Nephron progenitor cell (in vitro differentiated cells): ENCODE measurements at regions not wholly inside any gene's neighbourhood (a gene's known extent, or its start where the extent isn't known, plus 50 kb on each side); places are given as distances from the start of the nearest gene placed in this dataset.

ENCODE experiments used
- DNase-seq: peaks from one replicate; pipeline ENCODE4 v3.0.0; 2021
- H3K27ac Mint-ChIP-seq: 2 replicates; pipeline ENCODE4 v1.8.0; 2021; ENCODE audit warnings: mild to moderate bottlenecking, moderate library complexity, mixed read lengths
- H3K27me3 Mint-ChIP-seq: 2 replicates; pipeline ENCODE4 v1.8.0; 2021; ENCODE audit warnings: mild to moderate bottlenecking, low read depth, mixed read lengths; ENCODE audit not compliant: poor library complexity
- H3K36me3 Mint-ChIP-seq: 2 replicates; pipeline ENCODE4 v1.8.0; 2021; ENCODE audit warnings: low read depth, mixed read lengths
- H3K4me1 Mint-ChIP-seq: 2 replicates; pipeline ENCODE4 v1.8.0; 2021; ENCODE audit warnings: mixed read lengths
- H3K4me3 Mint-ChIP-seq: 2 replicates; pipeline ENCODE4 v1.8.0; 2021; ENCODE audit warnings: mild to moderate bottlenecking, moderate library complexity, mixed read lengths
- H3K9me3 Mint-ChIP-seq: 2 replicates; pipeline ENCODE4 v1.8.0; 2021; ENCODE audit warnings: mild to moderate bottlenecking, moderate library complexity, mixed read lengths
- TF ChIP-seq, protein P1 (sequence below): fragments of 200-600 bp; sonication (generic); IDR thresholded peaks from 2 replicates; pipeline ENCODE4 v1.5.0; 2021; ENCODE audit warnings: antibody characterized with exemption

DNA sequence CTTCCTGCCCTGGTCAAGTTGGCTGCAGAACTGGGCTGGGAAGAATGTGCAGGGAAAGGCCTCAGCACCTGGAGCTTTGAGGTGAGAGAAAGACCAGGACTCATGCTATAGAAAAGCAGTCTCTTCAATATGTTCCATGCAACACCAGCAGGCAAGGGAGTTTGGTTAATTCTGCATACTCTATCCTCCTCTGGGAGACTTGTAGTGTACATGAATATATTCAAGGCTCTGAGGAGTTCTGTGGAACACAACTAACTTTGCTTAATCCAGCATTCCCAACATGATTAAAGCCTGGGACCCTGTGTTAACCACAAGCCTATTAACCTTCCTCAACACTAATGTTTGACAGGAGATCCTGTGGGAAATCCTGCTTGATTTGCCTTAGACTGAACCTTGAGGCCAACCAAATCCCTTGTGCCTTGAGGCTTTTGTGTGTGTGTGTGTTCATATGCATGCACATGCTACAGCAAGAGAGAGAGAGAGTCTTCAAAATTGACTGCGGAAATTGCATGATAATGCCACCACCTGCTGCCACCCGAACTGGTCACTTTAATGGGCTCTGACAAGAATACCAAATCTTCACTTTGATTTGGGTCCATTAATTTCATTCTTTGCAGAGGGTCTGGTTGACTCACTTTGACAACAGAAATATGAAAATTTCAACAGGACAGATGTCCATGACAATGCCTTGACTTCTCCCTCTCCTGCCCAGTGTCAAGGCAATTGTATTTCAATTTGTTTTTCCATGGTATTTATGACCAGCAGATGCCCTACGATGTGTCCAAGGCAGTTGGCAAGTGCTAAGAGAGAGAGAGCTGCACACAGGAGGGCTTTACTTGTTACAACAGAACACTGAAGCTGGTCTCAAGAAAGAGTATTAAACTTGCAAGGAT, 238.2 kb upstream of the ZBED5 start:
- no peak overlapping the region for H3K4me3 Mint-ChIP-seq
- no peak overlapping the region for H3K27ac Mint-ChIP-seq
- H3K4me1 Mint-ChIP-seq, result no peaks in the 10 kb centered on the region
- TF ChIP-seq, protein P1, sequence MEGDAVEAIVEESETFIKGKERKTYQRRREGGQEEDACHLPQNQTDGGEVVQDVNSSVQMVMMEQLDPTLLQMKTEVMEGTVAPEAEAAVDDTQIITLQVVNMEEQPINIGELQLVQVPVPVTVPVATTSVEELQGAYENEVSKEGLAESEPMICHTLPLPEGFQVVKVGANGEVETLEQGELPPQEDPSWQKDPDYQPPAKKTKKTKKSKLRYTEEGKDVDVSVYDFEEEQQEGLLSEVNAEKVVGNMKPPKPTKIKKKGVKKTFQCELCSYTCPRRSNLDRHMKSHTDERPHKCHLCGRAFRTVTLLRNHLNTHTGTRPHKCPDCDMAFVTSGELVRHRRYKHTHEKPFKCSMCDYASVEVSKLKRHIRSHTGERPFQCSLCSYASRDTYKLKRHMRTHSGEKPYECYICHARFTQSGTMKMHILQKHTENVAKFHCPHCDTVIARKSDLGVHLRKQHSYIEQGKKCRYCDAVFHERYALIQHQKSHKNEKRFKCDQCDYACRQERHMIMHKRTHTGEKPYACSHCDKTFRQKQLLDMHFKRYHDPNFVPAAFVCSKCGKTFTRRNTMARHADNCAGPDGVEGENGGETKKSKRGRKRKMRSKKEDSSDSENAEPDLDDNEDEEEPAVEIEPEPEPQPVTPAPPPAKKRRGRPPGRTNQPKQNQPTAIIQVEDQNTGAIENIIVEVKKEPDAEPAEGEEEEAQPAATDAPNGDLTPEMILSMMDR, result no peak
- H3K9me3 Mint-ChIP-seq, result peaks cover 19% of the 10 kb centered on the region
- H3K27me3 Mint-ChIP-seq, result peaks cover 7% of the 10 kb centered on the region
- no peak for DNase-seq
- no peaks in the 10 kb centered on the region for H3K36me3 Mint-ChIP-seq

DNA sequence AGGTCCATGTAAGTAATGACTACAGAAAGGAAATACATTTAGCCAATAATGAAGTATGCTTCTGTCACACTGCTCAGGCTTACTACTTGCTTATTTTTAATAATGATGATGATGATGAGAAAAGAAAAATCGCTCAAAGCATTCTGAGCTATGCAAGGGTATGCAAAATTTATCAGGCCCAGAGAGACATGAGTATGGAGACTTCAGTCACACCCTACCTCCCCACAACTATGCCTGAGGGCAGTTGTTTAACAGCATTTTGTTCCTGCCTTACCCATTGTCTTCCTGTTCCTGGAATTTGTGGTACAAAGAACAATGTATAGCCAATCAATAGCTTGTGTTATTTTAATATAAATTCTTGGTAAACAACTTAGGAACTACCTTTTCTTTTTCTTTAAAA, 232.6 kb upstream of the ZBED5 start:
- H3K36me3 Mint-ChIP-seq, result no peaks in the 10 kb centered on the region
- no peak overlapping the region for H3K4me3 Mint-ChIP-seq
- DNase-seq, result no peak
- H3K4me1 Mint-ChIP-seq, result no peaks in the 10 kb centered on the region
- peaks cover 15% of the 10 kb centered on the region for H3K27me3 Mint-ChIP-seq
- TF ChIP-seq, protein P1, result no peak
- H3K27ac Mint-ChIP-seq, result no peak overlapping the region
- H3K9me3 Mint-ChIP-seq, result peaks cover 35% of the 10 kb centered on the region

DNA sequence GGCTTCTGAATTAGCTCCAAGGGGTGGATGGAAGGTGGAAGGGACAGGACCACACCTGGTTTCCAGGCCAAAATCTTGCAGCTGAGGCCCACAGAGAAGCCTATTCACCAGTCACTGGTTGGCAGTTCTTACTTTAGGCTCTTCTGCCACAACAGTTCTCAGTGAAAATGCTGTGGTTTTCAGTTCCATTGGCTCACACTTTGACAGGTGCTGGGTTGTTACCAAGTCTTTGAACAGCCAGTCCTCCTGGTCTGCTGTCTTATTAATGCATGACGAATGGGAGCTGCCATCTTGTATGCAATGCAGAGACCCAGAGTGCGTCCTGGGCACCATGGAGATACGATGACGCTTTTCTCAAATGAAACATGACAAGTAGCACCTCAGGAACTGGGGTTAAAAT, 232.0 kb upstream of the ZBED5 start:
- Mint-ChIP-seq H3K4me1 (no peaks in the 10 kb centered on the region), H3K4me3 (no peak overlapping the region), H3K9me3 (peaks cover 35% of the 10 kb centered on the region), H3K27ac (no peak overlapping the region), H3K27me3 (peaks cover 17% of the 10 kb centered on the region), H3K36me3 (no peaks in the 10 kb centered on the region)
- TF ChIP-seq, protein P1, result no peak
- DNase-seq, result no peak

DNA sequence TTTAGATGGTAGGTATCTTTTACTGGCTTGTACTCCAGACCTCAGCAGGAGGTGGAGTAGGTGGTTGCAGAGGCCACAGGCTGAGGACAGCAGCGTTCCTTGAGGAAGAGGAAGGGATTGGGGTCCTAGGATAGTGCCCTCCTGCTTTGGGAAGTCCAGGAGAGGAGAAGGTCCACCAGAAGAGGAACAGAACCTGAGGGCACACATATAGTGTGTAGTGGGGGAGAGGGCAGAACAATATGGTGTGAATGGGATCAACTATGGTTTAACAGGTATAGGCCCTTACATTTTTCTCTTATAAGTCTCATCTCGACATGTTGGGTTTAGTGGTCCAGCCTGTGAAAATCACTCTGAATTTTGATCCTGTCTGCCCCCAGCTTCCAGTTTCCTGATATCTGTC, 229.1 kb upstream of the ZBED5 start:
- Mint-ChIP-seq H3K27ac (no peak overlapping the region), H3K4me1 (peaks cover 5% of the 10 kb centered on the region), H3K27me3 (peaks cover 19% of the 10 kb centered on the region), H3K9me3 (peaks cover 25% of the 10 kb centered on the region), H3K4me3 (no peak overlapping the region), H3K36me3 (no peaks in the 10 kb centered on the region)
- no peak for DNase-seq
- TF ChIP-seq, protein P1, result no peak

DNA sequence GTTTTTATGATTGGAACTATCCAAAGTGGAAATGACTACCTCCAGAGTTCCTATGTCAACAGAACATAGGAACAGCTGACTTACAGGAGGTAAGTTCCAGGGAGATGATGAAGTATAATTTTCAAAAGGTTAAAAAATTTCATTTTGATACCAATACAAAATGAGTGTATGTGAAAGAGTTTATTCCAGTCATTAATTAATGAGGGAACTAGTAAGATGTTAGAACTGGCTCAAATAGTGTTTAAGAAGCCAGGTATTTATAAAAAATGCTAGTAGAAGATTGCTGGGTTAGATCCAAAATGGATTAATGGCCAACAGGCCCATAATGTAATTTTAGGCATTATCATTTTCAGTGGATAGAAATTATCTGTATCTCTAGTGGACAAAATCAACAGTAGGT, 227.7 kb upstream of the ZBED5 start:
- Mint-ChIP-seq H3K4me1 (peaks cover 16% of the 10 kb centered on the region), H3K36me3 (no peaks in the 10 kb centered on the region), H3K4me3 (no peak overlapping the region), H3K27ac (no peak overlapping the region), H3K9me3 (peaks cover 11% of the 10 kb centered on the region), H3K27me3 (peaks cover 22% of the 10 kb centered on the region)
- TF ChIP-seq, protein P1, result no peak
- no peak for DNase-seq

DNA sequence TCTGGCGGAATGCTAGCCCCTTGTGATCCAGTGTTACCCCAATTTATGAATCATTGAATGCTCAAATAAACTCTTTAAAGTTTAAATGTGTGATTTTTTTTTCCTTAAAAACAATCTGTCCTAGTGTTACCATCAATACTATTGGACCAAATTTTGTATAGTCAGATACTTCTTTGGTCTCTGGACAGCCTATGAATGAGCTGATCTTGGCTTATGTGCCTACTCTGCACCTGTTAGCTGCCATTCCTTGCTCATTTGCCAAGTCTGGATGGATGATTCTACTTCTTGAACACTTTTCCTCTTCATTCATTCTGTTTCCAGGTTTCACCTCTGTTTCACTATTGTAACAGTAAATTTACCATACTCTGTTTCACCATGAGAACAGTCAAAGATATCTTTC, 226.5 kb upstream of the ZBED5 start:
- TF ChIP-seq, protein P1, result no peak
- Mint-ChIP-seq H3K27me3 (peaks cover 25% of the 10 kb centered on the region), H3K4me1 (peaks cover 16% of the 10 kb centered on the region), H3K27ac (no peak overlapping the region), H3K9me3 (peaks cover 4% of the 10 kb centered on the region), H3K36me3 (no peaks in the 10 kb centered on the region), H3K4me3 (no peak overlapping the region)
- no peak for DNase-seq
